ENCODE measurements at regions not wholly inside any gene's neighbourhood (a gene's known extent, or its start where the extent isn't known, plus 50 kb on each side); places are given as distances from the start of the nearest gene placed in this dataset.

DNA sequence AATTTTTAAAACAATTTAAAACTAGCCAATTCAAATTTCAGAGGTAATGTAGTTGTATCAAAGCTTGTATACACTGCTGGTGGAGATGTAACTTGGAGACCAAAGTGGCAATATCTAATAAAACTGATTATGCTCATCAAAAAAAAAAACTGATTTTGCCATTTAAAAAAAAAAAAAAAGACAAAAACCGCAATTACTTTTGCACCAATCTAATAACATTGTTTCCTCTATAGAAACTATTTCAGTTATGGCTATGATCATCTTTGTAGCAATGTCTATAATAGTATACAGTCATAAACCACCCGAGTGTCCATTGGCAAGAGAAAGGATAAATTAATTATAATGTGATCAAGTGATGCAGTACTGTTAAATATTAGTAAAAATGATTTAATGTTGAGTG lies 149.3 kb upstream of the SEMA6D start:
- no peak for DNase-seq (ENCODE audit: low read depth)

DNA sequence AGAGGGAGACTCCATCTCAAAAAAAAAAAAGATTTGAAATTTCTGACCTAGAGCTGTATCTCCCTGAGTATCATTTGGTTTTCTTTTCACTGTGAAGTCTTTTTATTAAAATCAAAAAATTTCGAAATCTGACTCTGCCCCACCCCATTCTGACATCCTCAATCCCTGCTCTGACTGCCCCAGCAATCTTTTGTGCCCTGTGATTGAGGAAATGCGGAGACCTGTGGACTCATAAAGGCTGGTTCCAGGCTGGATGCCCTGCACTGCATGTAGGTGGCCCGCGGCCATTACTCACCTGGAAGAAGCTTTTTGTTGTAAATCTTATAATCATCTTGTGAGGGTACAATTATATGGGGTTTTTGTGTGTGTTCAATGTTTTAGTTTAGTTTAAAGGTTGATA lies 147.3 kb upstream of the SEMA6D start:
- DNase-seq (ENCODE audit: low read depth), result no peak

DNA sequence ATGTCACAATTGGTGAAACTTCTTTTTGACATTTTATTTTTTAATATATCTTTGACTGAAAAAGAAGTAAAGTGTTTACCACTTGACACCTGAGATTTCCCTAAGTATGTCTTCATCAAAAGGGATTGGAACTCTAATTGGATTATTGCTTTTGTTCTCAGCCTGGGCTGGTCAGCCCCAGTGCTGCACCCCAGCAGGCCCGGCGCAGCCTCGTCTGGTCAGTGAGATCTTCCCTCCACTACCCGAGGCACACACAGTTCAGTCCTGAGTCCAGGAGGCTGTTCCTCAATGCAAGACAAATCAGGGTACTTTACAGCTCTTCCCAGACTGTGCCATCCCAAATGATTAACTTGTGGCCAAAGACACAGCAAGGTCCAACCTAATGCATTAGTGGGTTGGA lies 146.9 kb upstream of the SEMA6D start:
- no peak for DNase-seq (ENCODE audit: low read depth)

DNA sequence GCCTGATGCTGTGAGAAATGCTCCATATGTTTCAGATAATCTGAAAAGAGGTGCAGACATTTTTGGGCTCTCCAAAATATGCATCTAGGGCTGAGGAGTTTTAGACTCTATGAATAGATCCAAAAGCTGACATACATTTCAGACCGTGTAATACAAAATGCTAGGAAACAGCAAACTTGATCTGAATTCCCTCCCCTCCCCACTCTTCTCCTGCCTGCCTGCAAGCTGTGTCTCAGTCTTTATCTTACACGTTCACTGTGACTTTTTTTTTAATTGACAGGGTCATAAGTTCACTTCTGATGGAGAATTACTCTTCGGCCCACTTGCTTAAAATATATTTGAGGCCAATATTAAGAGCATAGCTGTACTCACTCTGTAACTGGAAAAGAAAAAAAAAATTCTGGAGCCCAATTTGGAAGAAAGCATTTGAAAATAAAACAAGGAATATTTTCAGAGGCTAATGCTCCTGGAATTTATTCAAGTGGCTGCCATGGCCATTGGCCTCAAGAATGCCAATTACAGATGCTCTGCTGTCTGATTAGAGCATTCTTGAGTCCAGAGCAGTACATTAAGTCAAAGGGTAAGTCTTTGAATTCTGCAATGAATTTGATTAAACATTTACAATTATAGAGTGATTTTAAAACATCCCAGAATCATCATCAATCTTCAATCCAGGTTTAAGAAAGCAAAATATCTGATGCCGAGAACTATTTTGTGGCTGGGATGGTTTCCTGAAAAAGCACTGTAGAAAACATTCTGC lies 146.2 kb upstream of the SEMA6D start:
- DNase-seq (ENCODE audit: low read depth), result no peak

DNA sequence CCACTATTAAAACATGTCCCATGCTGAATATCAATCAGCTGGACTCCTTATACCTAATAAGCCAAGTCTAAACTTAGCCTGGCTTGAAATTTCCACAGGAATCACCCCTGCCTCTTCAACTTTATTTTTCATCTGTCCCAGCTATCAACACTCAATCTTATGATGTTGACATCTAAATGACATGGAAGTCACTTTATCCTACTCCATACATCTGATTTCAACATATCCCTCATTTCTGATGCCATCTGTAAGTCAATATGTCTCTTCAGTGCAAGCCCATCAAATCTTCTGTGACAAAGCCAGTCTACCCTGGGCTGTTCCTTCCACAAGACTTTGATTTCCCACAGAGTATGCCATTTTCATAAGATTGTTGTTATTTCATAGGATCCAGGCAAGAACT lies 143.6 kb upstream of the SEMA6D start:
- no peak for DNase-seq (ENCODE audit: low read depth)

DNA sequence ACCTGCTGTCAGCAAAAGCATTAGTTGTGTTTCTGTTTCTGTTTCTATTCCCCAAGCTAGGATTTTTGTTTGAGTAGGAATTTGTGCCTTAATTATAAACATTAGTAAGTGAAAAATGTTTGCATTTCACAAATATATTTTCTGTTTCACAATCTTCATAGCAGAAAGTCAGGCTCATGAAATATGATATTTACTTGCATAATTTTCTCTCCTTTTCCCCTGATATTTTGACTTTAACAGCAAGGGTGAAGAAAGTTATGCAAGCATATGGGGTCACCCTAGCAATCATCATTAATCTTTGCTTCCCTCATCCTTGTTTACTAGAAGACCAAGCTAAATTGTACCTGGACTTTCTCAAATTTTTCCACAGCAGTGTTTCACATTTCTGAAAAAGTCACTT lies 140.3 kb upstream of the SEMA6D start:
- no peak for DNase-seq (ENCODE audit: low read depth)

DNA sequence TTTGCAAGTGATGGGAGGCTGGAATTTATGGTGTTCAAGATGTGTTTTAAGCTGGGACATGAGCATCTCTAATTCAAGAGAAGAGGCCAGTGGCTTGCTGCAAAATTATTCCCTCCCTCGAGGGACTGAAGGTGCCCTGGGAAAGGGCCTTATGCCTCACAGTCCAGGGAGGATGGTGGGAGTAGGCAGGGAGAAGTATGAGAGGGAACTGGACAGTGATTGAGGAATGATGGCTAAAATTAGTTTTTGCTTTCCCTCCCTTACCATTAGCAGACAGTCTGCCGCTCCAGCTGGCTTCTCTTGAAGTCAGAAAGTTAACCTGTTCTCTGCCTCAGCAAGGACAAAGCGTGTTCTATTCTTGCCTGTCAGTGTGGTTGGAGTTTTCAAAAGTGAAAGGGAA lies 139.8 kb upstream of the SEMA6D start:
- DNase-seq (ENCODE audit: low read depth), result no peak

DNA sequence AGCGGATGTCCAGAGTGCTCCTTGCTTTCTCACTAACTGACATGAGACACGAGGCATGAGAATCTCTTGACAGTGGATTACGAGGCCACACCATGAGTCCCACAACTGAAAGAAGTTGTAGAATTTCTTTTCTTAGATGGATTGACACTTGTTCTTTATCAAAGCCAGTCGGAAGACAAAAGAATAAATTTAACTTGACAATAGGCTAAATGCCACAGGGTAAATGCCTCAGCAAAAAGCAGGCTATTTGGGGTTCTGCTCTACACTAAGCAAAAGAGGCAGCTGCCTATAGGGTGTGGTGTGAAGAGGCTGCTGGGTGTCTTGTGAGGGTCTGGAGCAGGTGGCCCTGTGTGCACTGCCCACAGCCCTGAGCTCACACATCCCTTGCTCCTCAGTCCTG lies 135.1 kb upstream of the SEMA6D start:
- no peak for DNase-seq (ENCODE audit: low read depth)

DNA sequence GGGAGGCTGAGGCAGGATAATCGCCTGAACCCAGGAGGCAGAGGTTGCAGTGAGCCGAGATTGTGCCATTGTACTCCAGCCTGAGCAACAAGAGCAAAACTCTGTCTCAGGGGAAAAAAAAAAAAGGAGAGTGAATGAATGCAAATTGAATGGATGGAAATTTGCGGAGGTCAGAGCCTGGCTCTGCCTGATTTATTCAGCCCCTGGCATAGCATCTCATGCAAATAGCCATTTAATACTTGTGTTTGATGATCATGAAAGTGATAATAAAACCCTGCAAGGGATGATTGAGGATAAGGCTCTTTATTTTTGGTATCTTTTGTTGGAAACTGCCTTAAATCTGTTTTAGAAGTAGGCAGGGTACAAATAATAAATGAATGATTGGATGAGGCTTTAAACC lies 133.0 kb upstream of the SEMA6D start:
- DNase-seq (ENCODE audit: low read depth), result no peak

DNA sequence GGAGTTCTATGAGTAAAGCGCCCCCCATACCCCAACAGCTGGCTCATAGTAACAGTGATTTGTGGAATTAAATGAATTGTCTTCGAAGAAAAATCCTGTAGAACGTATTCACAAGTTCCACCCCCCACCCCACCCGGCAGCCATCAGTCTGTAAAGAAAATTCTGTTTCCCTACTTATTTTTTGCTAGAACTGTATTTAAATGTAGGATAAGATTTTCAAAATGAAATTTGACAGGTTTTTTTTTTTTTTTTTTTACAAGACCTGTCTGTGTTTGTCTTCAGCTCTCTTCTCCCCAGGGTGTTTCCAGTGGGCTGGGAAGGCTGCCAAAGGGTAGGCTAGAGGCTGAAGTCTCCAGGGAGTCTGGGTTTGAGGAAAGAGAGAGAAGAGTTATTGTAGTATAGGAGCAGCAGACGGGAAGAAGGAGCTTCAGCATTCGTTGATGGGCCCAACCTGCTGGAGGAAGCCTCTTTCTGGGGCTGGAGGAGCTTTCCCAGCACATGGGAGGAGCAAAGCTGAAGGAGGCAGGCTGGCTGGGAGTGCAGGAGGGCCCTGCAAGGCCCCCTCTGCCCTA lies 130.6 kb upstream of the SEMA6D start:
- DNase-seq (ENCODE audit: low read depth), result peak; percentile 46

DNA sequence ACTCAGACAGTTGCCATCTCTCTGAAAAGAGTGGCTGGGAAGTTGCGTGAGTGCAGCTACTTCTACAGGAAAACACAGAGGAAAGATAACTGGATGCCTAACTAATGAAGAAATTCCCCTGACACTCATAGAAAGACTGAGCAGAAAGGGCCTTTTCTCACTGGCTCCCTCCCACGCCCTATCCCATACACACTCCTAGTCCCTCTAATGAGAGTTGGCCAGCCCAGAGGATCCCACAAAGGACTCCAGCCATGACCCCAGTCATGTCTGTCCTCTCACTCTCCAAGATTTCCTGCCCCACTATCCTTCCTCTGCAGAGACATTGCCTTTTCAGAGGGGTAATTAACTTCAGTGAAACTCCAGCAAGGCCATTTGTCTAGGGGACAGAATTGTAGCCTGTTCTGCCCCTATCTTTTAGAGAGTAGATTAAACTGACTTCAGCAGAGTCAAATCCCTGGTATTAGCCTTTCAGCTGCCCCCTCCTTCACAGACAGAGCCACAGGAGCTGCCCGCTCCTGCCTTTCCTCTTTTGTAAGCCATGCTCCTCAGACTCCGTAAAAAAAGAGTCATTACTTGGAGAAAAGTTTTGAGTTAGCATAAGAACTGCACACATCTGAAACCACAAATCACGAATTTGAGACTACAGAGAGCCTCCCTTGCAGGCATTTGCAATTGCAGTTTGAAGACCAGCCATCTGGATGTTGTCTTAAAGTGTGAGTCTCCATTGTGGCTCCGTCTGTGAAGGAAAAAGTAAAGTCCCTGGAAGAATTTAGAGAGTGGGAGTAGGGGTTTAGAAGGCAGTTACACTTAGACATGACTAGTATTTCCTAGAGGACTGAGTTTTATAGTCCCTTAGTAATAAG lies 129.1 kb upstream of the SEMA6D start:
- peak; percentile 13 for DNase-seq (ENCODE audit: low read depth)

DNA sequence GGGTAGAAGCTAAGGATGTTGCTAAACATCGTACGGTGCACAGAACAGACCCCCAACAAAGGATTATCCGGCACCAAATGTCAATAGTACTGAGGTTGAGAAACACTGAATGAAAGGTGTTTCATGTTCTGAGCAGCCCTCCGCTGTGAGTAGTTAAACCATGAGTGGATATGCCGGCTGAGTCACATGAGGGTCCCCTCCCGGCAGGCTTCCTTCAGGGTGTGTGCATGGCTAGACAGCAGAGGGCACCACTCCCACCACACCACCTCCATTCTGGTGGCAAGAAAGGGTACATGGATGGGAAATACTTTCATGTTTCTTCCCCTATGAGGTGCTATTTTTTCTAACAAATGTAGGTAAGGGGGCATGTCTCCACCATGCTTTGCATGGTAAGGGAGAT lies 128.3 kb upstream of the SEMA6D start:
- peak; percentile 37 for DNase-seq (ENCODE audit: low read depth)

DNA sequence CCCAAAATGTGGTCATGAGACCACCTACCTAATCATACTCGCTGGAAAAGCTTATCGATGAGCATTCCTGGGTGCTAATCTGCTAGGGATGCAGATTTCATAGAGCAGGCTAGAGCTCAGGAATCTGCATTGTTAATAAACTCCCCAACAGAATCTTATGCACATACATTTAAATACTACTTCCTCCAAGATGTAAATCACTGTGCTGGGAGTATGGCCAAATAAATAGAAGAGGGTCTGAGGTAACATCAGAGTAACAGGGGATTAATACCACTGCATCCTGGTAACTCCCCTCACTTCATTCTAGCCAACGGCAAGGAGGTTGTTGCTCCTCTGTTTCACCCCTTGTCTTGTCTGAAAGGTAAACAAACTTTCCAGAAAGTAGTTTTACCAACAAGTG lies 118.3 kb upstream of the SEMA6D start:
- DNase-seq (ENCODE audit: low read depth), result no peak

DNA sequence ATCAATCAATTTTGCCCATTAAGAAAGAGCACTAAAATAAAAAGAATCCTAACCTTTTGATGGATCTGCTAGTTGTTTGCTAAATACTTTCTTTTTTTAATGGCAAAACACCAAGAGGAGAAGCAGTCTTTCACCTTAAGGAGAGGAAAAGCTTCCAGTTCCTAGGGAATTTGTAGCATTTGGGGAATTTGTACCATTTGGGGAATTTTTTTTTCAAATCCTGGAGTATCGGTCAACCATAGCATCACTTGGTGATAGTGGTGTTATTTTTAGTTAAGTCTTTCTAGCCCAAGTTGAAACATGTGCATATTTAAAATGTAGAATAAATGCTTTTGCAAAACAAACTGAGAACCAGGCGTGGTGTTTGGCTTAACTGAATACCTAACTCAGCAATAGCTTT lies 117.5 kb upstream of the SEMA6D start:
- no peak for DNase-seq (ENCODE audit: low read depth)

DNA sequence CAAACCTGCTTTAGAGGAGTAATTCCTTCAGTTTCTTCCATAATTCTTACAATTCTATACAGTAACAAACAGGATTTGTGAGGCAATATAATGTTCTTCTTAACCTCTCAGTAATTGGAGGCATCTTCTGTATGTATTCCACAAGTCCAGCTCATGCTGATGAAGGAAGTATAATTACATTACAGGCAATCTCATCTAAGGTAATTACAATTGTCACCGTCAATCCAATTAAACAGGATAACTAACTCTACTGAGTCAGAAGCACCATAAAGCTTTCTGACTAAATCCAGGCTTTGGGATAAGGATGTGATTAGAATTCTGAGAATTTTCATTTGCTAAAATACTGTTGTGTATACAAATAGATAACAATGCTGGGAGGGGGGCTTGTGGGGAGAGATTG lies 115.2 kb upstream of the SEMA6D start:
- DNase-seq (ENCODE audit: low read depth), result no peak

DNA sequence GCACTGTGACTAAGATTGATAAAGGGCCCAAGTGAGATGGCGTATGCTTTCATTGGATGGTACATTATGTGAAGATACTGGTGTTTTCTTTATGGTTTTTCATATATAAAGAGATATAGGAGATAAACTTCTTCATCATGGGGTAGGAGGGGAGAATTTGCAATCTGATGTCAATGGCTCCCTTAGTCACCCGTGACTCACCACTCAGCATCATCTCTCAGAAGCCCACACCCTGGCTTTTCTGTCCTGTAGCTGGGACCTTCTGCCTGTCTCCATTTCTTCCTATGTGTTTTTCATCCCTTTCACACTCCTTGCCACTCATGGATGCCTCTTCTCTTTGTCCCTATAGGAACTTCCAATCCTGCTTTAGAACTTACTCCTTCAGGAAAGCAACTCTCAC lies 114.3 kb upstream of the SEMA6D start:
- peak; percentile 20 for DNase-seq (ENCODE audit: low read depth)

DNA sequence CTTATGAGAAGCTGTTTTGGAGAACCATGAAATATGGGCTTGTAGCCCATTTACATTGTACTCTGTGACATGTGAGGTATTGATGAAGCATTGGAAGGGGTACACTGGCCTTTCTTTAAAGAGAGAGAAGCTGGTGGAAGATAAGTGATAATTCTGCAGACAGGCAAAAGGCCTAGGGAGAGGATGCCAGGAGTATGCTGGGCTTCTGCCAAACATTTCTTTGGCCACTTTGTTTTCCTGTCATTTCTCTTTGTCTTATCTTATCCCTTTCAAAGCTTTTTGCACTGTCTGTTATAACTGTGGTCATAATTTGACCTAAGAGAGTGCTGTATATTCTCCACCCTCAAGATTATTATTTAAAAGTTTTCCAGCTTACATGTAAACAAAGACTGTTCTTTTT lies 109.6 kb upstream of the SEMA6D start:
- no peak for DNase-seq (ENCODE audit: low read depth)

DNA sequence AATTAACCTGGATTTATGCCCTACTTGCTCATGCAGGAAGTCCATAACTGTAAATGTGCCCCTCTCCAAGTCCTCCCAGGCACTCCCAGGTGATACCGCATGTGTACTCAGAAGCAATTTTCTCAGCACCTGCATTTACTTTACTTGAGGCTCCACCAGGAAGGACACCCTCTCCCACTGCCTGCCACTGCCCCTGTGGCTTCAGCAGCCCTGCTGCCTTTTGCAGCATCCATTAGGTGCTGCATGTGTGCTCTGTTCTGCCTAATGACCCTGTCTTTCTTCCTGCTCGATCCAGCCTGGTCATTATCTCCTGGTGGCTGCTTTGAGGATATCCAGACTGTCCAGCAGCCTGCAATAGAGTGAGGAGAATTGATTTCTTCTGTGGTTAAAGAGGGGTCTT lies 107.6 kb upstream of the SEMA6D start:
- DNase-seq (ENCODE audit: low read depth), result no peak

DNA sequence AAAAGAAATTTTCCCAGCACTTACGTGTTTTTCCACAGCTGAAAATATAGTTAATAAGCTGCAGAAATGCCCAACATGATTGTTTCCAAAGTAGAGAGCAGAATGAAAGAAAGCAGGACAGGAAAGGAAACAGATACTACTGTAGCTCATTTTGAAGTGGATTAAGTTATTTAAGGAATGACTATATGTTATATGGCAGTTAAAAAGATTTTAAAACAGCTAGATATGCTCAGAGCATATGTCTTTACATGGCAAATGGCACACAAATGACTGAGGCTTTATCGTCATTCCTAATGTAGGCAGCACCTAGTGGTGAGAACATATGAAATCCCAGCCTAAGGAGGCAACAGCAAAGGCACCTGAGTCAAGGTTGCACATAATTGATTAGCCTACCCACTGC lies 106.6 kb upstream of the SEMA6D start:
- DNase-seq (ENCODE audit: low read depth), result no peak

DNA sequence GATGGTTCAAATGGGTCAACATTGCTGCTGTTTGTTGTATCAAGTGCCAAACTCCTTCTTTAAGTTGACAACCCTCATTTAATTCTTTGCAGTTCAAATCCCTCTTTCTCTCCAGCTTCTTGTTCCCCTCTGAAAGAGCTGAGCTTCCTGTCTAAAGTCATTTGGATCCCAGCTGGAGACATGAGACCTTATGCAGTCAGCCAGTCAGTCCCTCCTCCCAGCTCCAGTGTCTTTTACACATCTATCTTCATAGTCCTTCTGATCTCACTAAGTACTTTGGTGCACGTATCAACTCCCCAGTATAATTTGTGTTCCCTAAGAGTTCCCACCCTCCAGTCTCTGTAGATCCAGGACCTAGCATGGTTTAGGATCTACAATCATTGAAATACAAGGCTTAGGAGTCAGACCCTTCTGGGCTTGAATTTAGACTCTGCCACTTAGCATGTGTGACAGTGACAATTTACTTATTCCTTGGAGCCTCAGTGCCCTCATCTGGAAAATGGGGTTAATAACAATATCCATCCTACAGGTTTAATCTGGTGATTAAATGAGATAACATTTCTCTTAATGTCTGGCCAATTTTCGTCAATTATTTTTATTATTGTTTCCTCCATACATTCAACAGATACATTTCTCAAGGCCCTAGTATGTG lies 102.8 kb upstream of the SEMA6D start:
- DNase-seq (ENCODE audit: low read depth), result no peak

DNA sequence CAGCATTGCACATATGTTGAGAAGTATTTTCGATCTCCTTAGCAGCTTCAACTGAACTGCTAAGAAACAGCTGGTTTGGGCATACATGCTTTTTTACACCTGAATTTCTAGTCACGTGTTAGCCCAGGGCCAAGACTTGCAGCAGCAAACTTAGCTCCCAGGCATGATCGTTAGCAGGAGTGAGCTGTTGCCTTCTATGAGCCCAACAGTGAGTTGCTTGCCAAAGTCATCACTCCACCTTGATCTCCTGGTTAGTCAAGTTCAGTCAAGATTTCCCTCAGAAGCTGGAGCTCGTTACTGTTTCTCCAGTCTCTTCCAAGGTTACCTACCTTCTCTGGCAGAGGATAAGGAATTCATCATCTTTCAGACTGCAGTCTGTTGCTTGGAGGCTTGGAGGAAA lies 100.4 kb upstream of the SEMA6D start:
- no peak for DNase-seq (ENCODE audit: low read depth)

DNA sequence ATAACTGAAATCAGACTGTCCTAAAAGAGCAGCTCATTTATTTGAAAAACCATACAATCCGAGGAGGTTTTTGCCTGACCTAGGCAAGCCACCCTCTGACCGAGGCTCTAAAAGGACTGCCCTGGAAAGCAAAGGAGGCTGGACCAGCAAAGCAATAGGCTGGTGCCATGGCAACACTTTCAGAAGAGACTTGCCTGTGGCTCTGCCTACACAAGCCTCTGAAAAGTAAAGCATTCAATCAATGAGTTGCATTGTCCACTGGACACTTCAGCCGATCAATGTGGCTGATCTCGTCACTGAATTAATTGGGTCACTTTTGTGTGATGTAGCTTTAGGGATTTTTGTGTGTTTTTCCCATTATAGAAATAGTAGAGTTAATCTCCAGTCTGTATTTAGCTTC lies 99.1 kb upstream of the SEMA6D start:
- DNase-seq (ENCODE audit: low read depth), result no peak

Data from Daoy (cell line).